Left ventricle myocardium inferior (tissue), 1 donor: ENCODE measurements at regions not wholly inside any gene's neighbourhood (a gene's known extent, or its start where the extent isn't known, plus 50 kb on each side); places are given as distances from the start of the nearest gene placed in this dataset.

ENCODE experiments used
- DNase-seq: peaks from one replicate; pipeline ENCODE4 v3.0.0-alpha.2; 2020
- H3K27ac ChIP-seq: fragments of 200-600 bp; replicated peaks from 2 replicates; pipeline ENCODE4 v1.8.0; 2021
- H3K27me3 ChIP-seq: fragments of 200-600 bp; 2 replicates; pipeline ENCODE4 v1.8.0; 2021; ENCODE audit warnings: low read depth
- H3K36me3 ChIP-seq: fragments of 200-600 bp; 2 replicates; pipeline ENCODE4 v1.8.0; 2021
- H3K4me1 ChIP-seq: fragments of 200-600 bp; 2 replicates; pipeline ENCODE4 v1.8.0; 2021
- H3K4me3 ChIP-seq: fragments of 200-600 bp; 2 replicates; pipeline ENCODE4 v1.8.0; 2021; ENCODE audit warnings: mild to moderate bottlenecking, moderate library complexity
- H3K9me3 ChIP-seq: fragments of 200-600 bp; replicated peaks from 2 replicates; pipeline ENCODE4 v1.8.0; 2021
- CTCF ChIP-seq: fragments of 200-600 bp; IDR thresholded peaks from 2 replicates; pipeline ENCODE4 v1.8.0; 2021; ENCODE audit warnings: antibody characterized with exemption, mild to moderate bottlenecking, borderline replicate concordance
- intact Hi-C: fragments of 100-400 bp; cut with micrococcal nuclease; formaldehyde crosslinking; loops from one replicate; pipeline ENCODE4 v1.11.0; 2022
- donor health status: DM: no; HTN: yes; CAD: no; lungs with severe emphysema.

GRCh38 chr9:126146254-126147145 lies 180.1 kb upstream of the MVB12B start:
- peak; percentile 55 for TF ChIP-seq CTCF
- Histone ChIP-seq H3K9me3 (no peaks in the 10 kb centered on the region), H3K4me3 (no peak overlapping the region), H3K4me1 (peaks cover 25% of the 10 kb centered on the region), H3K36me3 (no peaks in the 10 kb centered on the region), H3K27me3 (peaks cover 32% of the 10 kb centered on the region), H3K27ac (no peak overlapping the region)
- DNase-seq: no peak
- intact Hi-C loops: no loop called here

GRCh38 chr9:126147186-126147935 lies 179.3 kb upstream of the MVB12B start:
- intact Hi-C loops: no loop called here
- no peak for TF ChIP-seq CTCF
- peaks cover 32% of the 10 kb centered on the region for H3K27me3 ChIP-seq
- peaks cover 25% of the 10 kb centered on the region for H3K4me1 ChIP-seq
- no peaks in the 10 kb centered on the region for H3K9me3 ChIP-seq
- no peaks in the 10 kb centered on the region for H3K36me3 ChIP-seq
- no peak overlapping the region for H3K4me3 ChIP-seq
- H3K27ac ChIP-seq: no peak overlapping the region
- DNase-seq: no peak

GRCh38 chr9:126147936-126148870 lies 178.4 kb upstream of the MVB12B start:
- DNase-seq: no peak
- Histone ChIP-seq H3K27ac (no peak overlapping the region), H3K4me1 (peaks cover 25% of the 10 kb centered on the region), H3K27me3 (peaks cover 32% of the 10 kb centered on the region), H3K4me3 (no peak overlapping the region), H3K36me3 (no peaks in the 10 kb centered on the region), H3K9me3 (no peaks in the 10 kb centered on the region)
- intact Hi-C loops: no loop called here
- no peak for TF ChIP-seq CTCF

- DNase-seq: no peak
- H3K27ac ChIP-seq: no peak overlapping the region
- intact Hi-C loops: no loop called here
- no peaks in the 10 kb centered on the region for H3K9me3 ChIP-seq
- H3K27me3 ChIP-seq: peaks cover 32% of the 10 kb centered on the region
- peaks cover 21% of the 10 kb centered on the region for H3K4me1 ChIP-seq
- H3K36me3 ChIP-seq: no peaks in the 10 kb centered on the region
- no peak for TF ChIP-seq CTCF
- no peak overlapping the region for H3K4me3 ChIP-seq
Observed at GRCh38 chr9:126148994-126149393, 177.6 kb upstream of the MVB12B start.

- peaks cover 18% of the 10 kb centered on the region for H3K4me1 ChIP-seq
- TF ChIP-seq CTCF: no peak
- intact Hi-C loops: no loop called here
- no peak overlapping the region for H3K4me3 ChIP-seq
- H3K27me3 ChIP-seq: peaks cover 32% of the 10 kb centered on the region
- no peak for DNase-seq
- H3K36me3 ChIP-seq: no peaks in the 10 kb centered on the region
- H3K9me3 ChIP-seq: no peaks in the 10 kb centered on the region
- no peak overlapping the region for H3K27ac ChIP-seq
Observed at GRCh38 chr9:126149661-126150060, 177.0 kb upstream of the MVB12B start.
